RWPE1 (cell line): ENCODE measurements at regions not wholly inside any gene's neighbourhood (a gene's known extent, or its start where the extent isn't known, plus 50 kb on each side); places are given as distances from the start of the nearest gene placed in this dataset.

Experiments
- CTCF ChIA-PET: fragments of 350-600 bp; sonication (Branson Sonifier 250); formaldehyde crosslinking; extraction: SDS; loops from one replicate; lab custom pipeline; 2021; lab: Yijun Ruan, JAX
- POLR2A ChIA-PET: fragments of 400-600 bp; formaldehyde crosslinking; extraction: SDS; loops from one replicate; lab custom pipeline; 2020; ENCODE audit warnings: antibody characterized with exemption; ENCODE audit not compliant: low non-redundant PET; lab: Yijun Ruan, JAX
- DNase-seq: peaks from one replicate; pipeline ENCODE4 v3.0.0; 2012; ENCODE audit warnings: low spot score
- H3K27ac ChIP-seq: fragments of 450-650 bp; 2 replicates; pipeline ENCODE4 v1.5.1; 2017
- CTCF ChIP-seq: fragments of 450-650 bp; conservative IDR thresholded peaks from 2 replicates; pipeline ENCODE4 v1.5.1; 2017; ENCODE audit warnings: low read depth, mild to moderate bottlenecking

GRCh38 chr15:62722237-62722636, 320.3 kb upstream of the TPM1 start:
- POLR2A ChIA-PET: no interaction called here
- no peak for TF ChIP-seq CTCF
- H3K27ac ChIP-seq: no peak overlapping the region
- DNase-seq: no peak
- CTCF ChIA-PET: no interaction called here

- POLR2A ChIA-PET: no interaction called here
- CTCF ChIA-PET: interaction anchor here (0.5 kb wide), 1 partner anchor 89 kb away, joined by 4 read pairs; no protein-coding TSS in a partner anchor
- no peak for DNase-seq
- no peak overlapping the region for H3K27ac ChIP-seq
- no peak for TF ChIP-seq CTCF
Measured at GRCh38 chr15:62726461-62726860, 316.1 kb upstream of the TPM1 start.

GRCh38 chr15:62727501-62727900, 315.0 kb upstream of the TPM1 start:
- no peak overlapping the region for H3K27ac ChIP-seq
- TF ChIP-seq CTCF: no peak
- ChIA-PET POLR2A (no interaction called here), CTCF (interaction anchor here (0.6 kb wide), 1 partner anchor 357 kb away, joined by 3 read pairs; no protein-coding TSS in a partner anchor)
- no peak for DNase-seq

- CTCF ChIA-PET: no interaction called here
Measured at GRCh38 chr15:62730825-62731224, 311.7 kb upstream of the TPM1 start.

GRCh38 chr15:62732078-62732477, 310.5 kb upstream of the TPM1 start:
- ChIA-PET CTCF (interaction anchor here (0.9 kb wide), 1 partner anchor 11 kb away, joined by 4 read pairs; no protein-coding TSS in a partner anchor), POLR2A (no interaction called here)
- DNase-seq: no peak
- no peak overlapping the region for H3K27ac ChIP-seq
- TF ChIP-seq CTCF: no peak

More at GRCh38 chr15:62730825-62731224, 311.7 kb upstream of the TPM1 start:
- POLR2A ChIA-PET: no interaction called here
- DNase-seq: no peak
- H3K27ac ChIP-seq: no peak overlapping the region
- TF ChIP-seq CTCF: no peak

- ChIA-PET CTCF (interaction anchor here (1.6 kb wide), 1 partner anchor 8 kb away, joined by 8 read pairs; no protein-coding TSS in a partner anchor), POLR2A (no interaction called here)
- no peak for DNase-seq
- no peak overlapping the region for H3K27ac ChIP-seq
- no peak for TF ChIP-seq CTCF
Measured at GRCh38 chr15:62734706-62735105, 307.8 kb upstream of the TPM1 start.
